GM21717 (cell line): ENCODE measurements at regions not wholly inside any gene's neighbourhood (a gene's known extent, or its start where the extent isn't known, plus 50 kb on each side); places are given as distances from the start of the nearest gene placed in this dataset.

Source experiments
- ATAC-seq: cut with Tn5 transposase; IDR thresholded peaks from one replicate; pipeline ENCODE4 v1.9.1; 2021; ENCODE audit warnings: mild to moderate bottlenecking, moderate library complexity; ENCODE audit not compliant: unreplicated experiment

DNA sequence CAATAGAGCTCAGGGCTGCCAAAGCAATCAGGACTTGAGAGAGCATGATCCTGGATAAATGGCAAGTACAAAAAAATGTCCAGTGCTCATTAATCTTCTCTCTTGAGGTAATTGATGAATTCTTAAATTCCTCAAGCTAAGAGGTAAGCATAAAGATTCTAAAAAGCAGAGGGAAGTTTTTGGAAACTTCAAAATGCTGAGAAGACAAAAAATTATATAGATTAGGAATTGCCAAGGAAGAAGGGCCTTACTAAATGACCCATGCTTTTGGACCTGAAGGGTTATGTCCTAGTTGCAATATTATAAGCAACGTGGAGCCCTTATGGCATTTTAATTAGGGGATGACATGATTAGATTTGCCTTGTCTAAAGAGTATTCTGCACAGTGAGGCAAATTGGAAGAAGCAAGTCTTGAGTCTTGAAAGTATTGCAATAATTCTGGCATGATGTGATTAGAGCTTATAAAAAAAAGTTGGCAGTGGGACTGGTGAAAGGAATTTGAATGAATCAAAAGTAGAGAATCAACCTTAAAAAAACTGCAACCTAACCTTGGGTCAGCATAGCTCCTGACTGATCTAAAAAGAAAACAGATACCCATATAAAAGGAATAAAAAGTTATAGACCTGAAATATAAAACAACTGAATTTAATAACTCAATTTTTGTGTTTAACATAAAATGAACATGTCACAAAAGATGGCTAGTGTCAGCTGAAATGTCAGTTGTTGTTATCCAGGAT, 323.8 kb upstream of the ARRDC3 start:
- no peak for ATAC-seq

DNA sequence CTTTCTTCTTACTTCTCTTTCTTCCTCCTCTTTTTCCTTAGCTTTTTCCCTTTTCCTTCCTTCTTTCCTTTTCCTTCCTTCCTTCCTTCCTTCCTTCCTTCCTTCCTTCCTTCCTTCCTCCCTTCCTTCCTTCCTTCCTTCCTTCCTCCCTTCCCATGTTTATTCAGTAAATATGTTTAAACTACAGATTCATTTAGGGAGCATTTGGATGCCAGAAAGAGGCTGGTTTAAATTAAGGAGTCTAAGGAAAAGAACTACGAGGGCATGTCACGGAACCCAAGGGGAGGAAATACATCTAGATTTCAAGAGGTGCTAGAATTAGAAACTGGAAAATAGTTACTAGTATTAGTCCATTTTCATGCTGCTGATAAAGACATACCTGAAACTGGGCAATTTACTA, 320.0 kb upstream of the ARRDC3 start:
- no peak for ATAC-seq

GRCh38 chr5:91699429-91699828, 316.3 kb upstream of the ARRDC3 start:
- ATAC-seq: no peak

DNA sequence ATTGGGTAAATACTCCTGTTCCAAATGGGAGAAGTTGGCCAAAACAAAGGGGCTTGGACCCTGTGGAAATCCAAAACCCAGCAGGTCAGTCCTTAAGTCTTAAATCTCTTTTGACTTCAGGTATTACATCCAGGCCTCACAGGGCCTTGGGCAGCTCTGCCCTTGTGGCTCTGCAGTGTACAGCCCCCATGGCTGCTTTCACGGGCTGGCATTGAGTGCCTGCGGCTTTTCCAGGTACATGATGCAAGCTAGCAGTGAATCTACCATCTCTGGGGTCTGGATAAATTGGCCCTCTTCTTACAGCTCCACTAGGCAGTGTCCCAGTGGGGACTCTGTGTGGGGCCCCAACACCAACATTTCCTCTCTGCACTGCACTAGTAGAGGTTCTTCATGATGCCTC, 308.5 kb upstream of the ARRDC3 start:
- ATAC-seq: no peak

GRCh38 chr5:91690921-91691320, 307.8 kb upstream of the ARRDC3 start:
- ATAC-seq: no peak

DNA sequence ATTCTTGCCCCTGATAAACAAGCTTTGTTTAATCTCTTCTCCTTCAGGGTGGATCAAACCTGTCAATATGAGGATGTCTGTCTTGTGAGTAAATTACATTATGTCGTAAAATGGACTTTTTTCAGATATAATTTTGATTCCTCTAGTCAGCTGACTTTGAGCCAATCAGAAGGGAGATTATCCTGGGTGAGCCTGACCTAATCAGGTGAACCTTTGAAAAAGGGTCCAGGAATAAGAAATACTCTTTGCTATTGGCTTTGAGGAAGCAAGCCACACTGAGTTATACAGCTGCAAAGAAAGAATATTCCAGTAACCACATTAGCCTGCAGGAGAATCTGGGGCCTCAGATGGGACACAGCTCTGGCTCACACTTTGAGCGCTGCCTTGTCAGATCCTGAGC, 304.3 kb upstream of the ARRDC3 start:
- ATAC-seq: no peak

DNA sequence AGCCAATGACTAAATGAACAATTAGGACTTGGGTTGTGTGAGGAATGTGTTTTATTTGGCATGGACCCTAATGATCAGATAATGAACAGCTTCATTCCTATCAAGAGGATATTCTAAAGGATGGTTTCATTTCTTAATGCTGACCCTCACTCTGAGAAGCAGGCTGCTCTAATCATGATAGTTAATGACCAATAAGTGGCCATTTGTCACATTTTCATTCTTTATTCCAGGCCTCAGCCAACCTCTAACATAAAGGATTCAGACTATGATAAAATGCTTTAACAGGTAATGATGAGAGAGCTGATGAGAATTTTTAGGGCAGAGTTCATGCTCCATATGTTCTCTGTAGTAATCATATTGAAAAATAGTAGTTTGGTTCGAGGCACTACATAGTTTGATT, 301.5 kb upstream of the ARRDC3 start:
- no peak for ATAC-seq

DNA sequence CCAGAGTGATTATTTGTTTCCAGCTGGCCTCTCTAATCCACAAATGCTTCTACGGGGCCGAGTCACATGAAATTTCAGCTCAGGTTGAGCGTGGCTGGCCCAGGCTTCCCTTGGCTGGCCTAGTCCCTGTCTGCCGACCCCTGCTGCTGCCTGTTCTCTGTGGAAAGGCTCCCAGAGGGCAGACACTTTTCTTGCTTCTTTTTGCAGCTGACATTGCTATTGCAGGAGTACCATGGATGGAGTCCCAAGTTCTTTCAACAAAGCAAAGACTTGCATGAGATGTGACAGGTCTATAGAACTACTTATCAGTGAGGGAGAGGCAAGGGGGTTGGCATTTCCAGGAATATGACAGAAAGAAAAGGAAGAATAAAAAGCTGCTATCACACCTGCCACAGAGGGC, 287.4 kb upstream of the ARRDC3 start:
- ATAC-seq: no peak

DNA sequence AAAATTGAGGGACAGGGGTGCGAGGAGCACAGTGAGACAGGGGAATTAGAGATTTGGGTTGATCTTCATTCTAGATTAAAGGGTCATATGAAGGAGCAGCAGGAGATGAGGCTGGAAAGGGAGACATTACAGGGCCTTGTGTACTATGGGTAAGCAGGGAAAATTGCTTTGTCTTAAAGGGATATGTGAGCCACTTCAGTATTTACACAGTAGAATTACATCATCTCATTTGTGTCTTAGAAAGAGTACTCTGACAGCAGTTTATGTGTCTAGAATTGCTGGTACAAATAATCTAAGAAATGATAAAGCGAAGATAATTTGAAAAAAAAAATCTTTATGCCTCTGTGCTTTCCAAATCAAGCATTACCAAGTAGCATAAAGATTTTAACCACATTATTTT, 287.0 kb upstream of the ARRDC3 start:
- no peak for ATAC-seq

DNA sequence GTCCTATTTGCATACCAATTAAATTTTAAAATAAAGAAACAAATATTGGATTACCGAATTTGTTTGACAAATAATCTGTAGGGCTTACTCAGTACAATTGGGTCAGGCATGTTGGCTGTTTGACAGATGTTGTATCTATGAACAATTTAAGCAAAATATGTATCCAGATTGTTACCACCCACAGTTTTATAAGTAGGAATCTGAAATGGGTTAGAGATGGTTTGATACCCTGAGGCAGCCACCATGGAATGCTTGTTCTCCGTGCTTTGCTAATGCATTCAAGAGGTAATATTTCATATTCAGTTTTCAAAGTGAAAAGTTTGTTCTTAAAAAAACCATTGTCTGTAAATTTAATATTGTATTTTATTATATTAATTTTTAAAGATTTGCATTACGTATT, 285.1 kb upstream of the ARRDC3 start:
- ATAC-seq: no peak

DNA sequence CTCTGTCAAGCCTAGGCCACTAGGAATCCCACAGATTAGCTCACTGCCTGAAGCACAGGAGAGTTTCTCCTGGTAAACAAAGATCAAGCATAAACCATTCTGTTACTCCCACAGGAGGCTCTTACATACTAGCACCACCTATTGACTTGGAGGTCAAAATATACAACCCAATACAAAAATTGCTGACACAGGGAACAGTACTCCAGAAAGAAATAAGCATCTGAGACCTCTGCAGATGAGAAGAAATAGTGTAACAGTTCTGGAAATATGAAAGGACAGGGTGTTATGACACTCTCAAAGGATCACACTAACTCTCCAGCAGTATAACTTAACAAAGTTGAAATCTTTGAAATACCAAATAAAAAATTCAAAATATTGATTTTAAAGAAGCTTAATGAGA, 269.6 kb upstream of the ARRDC3 start:
- ATAC-seq: no peak

- no peak for ATAC-seq
These were observed 268.6 kb upstream of the ARRDC3 start for GRCh38 chr5:91651704-91652103.

GRCh38 chr5:91645347-91645746, 262.2 kb upstream of the ARRDC3 start:
- ATAC-seq: no peak

- no peak for ATAC-seq
These were observed 260.7 kb upstream of the ARRDC3 start for GRCh38 chr5:91643797-91644196.

DNA sequence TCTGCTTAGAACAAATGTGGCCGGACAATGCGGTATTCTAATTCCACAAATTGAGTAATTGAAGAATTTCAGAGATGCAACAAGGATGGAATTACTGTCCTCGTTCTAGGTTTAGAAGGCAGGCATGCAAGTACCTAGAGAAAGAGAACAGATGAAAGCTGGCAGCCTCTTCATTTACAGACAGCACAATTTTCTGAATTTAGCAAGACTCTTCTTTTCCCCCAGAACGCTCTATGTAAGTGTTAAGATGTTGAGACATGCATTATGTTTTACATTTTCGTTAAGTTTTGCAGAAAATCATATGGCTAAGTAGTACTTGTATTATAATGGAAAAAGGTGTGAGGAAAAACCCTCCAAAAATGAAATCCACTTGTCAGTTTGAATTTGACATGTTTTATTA, 259.5 kb upstream of the ARRDC3 start:
- no peak for ATAC-seq

DNA sequence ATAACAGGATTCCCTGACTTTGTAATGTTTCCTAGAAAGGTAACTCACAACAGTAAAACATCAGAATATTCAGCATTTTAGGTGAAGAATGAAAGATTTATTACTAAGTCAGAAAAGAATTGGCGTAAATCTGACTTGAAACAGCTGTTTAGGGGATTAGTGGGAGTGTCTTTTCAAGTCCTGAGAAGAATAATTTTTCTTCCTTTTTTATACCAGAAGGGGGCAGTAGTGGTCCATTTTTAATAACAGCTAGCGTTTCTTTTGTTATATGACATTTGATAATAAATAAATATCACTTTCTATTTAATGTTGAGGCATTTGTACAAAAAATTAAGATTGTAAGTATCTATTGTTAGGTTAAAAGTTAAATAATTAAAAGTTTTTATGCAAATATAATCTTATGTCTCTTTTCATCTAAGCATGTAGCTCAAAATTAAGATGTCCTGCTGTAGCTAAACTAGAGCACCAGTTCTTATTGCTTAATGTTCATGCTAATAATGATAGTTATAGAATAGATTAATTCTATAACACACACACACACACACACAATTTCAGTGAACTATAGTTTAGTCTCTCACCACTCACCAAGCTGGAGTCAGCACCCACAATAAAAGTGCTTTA, 258.7 kb upstream of the ARRDC3 start:
- peak; percentile 65 for ATAC-seq

- no peak for ATAC-seq
These were observed 256.6 kb upstream of the ARRDC3 start for GRCh38 chr5:91639744-91640143.

DNA sequence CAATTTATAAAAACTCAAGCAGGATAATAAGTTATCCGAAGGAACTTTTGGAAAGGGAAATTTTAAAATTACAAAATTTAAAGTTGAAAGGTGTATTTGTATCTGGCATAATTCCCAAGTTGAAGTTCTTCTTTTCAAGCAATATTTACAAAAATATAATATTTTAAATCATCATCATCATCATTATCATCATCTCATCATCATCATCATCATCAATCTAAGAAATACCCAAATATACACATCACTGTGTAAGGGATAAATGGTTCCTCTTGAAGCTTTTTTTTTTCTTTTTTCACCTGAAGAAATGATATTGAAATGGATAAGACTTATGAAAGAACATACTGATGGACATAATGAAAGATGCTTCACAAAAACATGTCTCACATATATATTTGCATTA, 254.9 kb upstream of the ARRDC3 start:
- ATAC-seq: no peak

DNA sequence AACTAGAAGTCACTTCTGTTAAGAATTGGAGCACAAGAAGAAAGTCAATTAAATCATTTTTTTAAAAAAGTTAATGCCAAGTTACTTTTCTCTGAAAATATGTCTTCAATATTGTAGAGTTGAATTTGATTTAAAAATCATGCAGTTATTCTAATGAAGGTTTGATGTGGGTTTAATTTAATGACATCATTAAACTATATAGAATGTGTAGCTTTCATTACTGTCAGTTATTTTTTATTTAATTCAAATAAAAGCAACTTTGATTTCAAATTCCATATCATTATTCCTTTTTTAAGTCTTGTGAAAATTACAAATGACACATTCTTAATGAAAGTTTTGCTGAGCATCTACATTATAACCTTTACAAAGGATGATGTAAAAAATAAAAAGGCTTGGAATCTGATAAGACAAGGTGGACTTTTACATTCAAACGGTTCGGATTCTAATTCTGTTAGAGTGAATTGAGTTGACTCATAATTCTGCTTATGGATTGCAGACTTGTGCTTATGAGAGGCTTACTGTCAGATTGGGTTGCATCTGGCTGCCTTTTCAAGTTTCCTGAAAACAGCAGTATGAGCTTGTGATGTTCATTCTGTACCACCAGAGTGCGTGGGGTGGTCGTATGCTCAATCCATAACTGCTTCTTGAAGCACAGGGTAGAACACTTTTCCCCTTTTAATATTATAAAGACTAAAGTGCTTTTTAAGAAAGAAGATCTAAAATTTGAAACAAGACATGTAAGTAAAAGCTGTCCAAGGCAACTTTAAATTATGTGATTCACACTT, 253.0 kb upstream of the ARRDC3 start:
- no peak for ATAC-seq

DNA sequence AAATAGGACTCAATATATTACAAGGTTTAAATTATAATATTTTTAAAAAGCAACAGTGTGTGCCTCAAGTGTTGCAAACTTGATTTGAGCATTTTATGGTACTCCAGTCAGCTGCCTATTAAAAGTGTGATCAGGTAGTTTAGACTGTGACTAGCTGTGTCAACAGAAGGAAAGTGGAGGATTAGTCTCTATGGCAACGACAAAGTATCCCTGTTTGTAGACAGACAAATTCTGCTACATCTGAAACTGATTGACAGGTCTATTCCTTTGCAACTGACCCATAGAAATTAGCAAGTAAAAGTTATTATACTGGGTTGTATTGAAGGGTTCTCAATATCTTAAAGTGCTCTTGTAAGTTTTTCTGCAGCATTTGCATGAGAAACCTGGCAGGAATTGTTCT, 249.8 kb upstream of the ARRDC3 start:
- no peak for ATAC-seq

DNA sequence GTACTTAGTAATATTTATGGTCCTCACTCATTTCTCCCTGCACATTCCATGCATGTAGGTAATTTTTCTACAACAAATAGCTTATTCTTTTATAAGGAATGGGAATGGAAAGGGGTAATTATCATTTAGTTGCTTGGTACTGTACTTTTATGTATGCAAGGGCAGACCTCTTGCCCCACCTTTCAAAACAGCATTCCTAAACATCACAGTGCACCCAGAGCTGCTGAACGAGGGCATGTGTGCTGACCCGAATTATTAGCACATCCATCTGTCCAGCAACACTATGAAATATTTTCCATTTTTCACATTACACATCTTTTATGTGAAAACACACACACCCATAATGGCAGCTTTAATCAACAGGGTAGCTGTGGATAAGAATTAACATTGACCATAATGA, 228.6 kb upstream of the ARRDC3 start:
- ATAC-seq: no peak

- ATAC-seq: no peak
These were observed 224.6 kb upstream of the ARRDC3 start for GRCh38 chr5:91607675-91608074.
